ENCODE measurements at regions not wholly inside any gene's neighbourhood (a gene's known extent, or its start where the extent isn't known, plus 50 kb on each side); places are given as distances from the start of the nearest gene placed in this dataset.
"Not testable (repeated sequence)": the region's sequence is repeated elsewhere in the genome, so short reads cannot be mapped to it uniquely, and the experiment has no call there.

GRCh38 chr3:107470496-107470895, 52.3 kb upstream of the BBX start:
- not testable (repeated sequence) for H3K9me3 ChIP-seq (ENCODE audit: control insufficient read depth in 1 of 2, low read length in 2 of 2); H3K36me3 ChIP-seq (ENCODE audit: control insufficient read depth in 1 of 2, insufficient read depth in 2 of 2, low read length in 2 of 2); H3K27me3 ChIP-seq (ENCODE audit: low read depth, low read length); H3K4me3 ChIP-seq (ENCODE audit: low read depth in 1 of 2, low read length in 2 of 2); H3K27ac ChIP-seq (ENCODE audit: low read length); H3K4me1 ChIP-seq (ENCODE audit: control insufficient read depth in 1 of 2, insufficient read depth in 2 of 2, low read length in 2 of 2)
